ENCODE measurements at regions not wholly inside any gene's neighbourhood (a gene's known extent, or its start where the extent isn't known, plus 50 kb on each side); places are given as distances from the start of the nearest gene placed in this dataset.

GRCh38 chr21:33977017-33977720 lies 61.6 kb upstream of the ATP5PO start:
- TF ChIP-seq REST (IDR thresholded peaks at IDR 0.05) (no peak), JUN (IDR thresholded peaks at IDR 0.05) (no peak), CTCF (IDR thresholded peaks at IDR 0.05) (no peak), MYC (IDR thresholded peaks at IDR 0.05; ENCODE audit: borderline replicate concordance, low read length) (no peak)
